HG03280 (cell line): ENCODE measurements at regions not wholly inside any gene's neighbourhood (a gene's known extent, or its start where the extent isn't known, plus 50 kb on each side); places are given as distances from the start of the nearest gene placed in this dataset.
A peak's percentile ranks its signal among the peaks of the same experiment; 100 is the strongest.
"Not testable (repeated sequence)": the region's sequence is repeated elsewhere in the genome, so short reads cannot be mapped to it uniquely, and the experiment has no call there.

ENCODE experiments used
- ATAC-seq: cut with Tn5 transposase; IDR thresholded peaks from one replicate; pipeline ENCODE4 v1.9.1; 2021; ENCODE audit warnings: mild to moderate bottlenecking, moderate library complexity; ENCODE audit not compliant: unreplicated experiment

DNA sequence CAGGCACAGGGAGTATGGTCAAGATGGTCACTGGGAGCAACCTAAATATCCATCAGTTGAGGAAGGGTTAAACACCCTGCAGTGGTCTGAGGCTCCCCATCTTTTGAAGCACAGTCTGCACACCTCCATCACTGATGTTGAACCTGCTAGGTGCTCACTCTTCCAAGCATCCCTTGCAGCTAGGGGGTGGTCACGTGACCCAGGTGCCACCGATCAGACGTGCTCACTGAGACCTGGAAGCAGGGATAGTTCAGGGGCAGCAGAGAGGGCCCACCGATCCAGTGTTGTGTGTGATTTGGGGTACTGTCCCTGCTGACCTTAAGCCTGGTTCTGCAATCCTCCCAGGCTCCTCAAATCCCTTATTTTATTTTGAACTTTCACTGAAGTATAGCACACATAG, 134.6 kb downstream of the CEBPB start:
- ATAC-seq = no peak

DNA sequence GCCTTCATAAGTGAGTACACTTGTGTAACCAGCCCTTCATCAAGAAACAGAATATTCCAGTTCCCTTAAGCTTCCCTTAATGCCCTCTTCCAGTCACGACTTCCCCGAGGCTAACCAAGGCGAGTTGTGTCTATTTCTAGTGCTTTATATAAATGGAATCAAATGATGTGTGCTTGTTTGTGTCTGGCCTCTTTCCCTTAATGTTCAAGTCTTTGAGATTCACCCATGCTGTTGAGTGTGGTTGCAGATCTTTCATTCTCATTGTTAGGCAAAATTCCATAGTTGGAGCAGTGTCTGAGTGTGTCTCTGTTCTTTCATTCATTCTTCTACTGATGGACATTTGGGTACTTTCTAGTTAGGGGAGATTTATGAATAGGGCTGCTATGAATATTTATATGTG, 135.0 kb downstream of the CEBPB start:
- ATAC-seq = no peak

DNA sequence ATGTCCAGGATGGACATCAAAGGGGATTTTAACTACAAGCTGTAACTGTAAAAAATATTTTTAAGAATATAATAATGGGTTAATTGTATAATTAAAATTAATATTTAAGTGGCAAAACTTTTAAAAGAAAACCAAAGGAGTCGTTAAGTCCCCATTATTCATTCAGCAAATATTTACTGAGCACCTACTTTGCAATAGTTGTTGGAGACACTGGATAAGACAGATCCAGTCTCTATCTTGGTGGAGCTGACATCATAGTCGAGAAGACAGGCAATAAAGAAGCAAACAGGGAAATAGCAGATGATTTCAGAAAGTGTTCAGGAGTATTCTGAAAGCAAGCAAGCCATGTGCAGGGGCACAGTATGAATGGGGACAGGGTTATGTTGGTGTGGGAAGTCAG, 137.0 kb downstream of the CEBPB start:
- no peak for ATAC-seq

DNA sequence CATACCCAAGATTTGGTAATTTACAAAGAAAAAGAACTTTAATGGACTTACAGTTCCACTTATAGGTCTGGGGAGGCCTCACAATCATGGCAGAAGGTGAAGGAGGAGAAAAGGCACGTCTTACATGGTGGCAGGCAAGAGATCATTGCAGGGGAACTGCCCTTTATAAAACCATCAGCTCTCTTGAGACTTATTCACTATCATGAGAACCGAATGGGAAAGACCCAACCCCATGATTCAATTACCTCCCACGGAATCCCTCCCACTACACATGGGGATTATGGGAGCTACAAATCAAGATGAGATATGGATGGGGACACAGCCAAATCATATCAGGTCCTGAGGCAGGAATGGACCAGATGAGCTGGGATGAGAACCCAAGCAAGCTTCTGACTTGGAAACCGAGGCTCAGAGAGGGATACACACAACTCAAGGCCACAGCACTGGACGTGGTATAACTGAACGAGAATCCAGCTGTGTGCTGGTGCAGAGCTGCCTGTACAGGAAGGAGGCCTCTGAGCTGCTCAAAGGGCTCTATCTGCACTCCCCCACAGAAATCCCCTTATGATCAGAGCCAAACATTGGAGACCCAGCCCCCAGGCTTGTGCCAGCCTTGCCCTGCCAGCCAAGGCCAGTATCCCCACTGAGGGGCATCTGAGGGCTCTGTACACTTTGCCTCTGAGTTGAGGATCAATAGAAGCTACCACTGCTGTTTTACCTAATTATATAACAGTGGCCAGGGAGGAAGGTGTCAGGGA, 137.8 kb downstream of the CEBPB start:
- ATAC-seq = no peak

DNA sequence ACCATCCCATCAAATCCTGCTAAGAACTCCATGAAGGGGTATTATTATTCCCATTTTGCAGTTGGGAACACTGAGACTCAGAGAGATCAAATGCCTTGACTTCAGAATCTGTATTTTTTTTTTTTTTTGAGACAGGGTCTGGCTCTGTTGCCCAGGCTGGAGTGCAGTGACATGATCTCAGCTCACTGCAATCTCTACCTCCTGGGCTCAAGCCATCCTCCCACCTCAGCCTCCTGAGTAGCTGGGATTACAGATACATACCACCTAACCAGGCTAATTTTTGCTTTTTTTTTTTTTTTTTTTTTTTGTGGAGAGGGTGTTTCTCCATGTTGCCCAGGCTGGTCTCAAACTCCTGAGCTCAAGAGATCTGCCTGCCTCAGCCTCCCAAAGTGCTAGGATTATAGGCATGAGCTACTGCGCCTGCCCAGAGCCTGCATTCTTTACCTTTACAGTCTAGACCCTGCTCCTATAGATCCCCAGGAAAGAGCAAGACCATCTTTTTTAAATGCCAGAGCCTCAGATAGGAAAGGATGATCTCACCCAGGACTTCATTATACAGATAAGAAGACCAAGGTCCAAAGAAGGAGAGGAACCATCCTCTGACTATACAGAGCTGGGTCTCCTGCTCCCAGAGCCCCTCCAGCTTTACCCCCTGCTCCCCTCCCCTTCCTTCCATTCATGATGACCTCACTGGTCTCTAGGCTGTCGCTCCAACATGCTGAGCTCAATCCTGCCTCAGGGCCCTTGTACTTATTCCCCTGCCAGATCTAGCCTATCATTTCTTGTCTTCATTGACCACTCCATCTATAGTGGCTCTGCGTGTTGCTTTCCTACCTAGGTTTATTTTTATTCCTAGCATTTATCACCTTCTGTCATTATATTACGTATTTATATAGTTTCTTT, 138.6 kb downstream of the CEBPB start:
- ATAC-seq = no peak

DNA sequence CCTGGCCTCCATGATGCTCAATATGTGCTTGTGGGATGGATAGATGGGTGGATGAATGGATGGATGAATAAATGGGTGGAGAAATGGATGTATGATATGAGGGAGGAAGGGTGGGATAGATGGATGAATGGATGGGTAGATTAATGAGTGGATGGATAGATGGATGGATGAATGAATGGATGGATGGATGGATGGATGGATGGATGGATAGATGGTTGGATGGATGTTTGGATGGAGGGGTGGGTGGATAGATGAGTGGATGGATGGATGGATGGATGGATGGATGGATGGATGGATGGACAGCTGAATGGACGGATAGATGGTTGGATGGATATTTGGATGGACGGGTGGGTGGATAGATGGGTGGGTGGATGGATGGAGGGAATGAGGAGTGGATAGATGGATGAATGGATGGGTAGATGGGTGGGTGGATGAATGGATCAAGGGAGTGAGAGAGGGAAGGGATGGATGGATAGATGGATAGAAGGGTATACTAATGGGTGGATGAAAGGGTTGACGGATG, 139.4 kb downstream of the CEBPB start:
- no peak for ATAC-seq

DNA sequence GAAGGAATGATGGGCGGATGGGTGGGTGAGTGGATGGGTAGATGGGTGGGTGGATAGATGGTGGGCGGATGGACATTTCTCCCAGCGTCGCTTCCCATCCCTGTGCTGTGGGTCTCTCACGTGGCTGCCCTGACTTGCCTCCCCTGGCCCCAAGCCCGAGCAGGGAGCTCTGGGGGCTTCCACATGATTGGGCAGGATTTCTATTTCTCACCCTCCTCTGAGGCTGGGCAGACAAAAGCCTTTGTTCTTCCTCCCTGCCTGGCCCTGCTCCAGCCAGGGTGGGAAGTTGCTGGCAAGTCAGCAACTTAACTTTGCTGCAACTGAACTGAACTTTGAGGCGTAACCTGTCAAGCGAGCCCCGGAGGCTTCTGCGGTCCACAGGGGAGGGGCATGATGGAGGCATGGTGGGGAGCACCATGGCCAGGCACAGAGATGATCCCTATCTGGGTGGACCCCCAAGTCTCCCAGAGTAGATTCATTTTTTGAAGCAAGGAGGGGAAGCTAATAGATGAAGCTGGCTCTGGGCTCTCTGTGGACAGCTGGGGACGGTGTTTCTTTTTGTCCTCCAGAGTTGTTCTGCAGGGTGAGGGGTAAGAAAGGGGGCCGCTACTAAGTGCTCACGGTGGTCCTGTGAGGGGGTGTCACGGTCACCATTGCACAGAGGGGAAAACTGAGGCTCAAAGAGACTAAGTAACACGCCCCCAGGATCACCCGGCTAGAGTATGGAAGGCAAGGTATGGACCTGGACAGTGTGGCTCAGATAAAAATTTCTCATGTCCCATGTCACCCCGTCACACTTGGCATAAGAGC, 140.1 kb downstream of the CEBPB start:
- ATAC-seq = no peak

DNA sequence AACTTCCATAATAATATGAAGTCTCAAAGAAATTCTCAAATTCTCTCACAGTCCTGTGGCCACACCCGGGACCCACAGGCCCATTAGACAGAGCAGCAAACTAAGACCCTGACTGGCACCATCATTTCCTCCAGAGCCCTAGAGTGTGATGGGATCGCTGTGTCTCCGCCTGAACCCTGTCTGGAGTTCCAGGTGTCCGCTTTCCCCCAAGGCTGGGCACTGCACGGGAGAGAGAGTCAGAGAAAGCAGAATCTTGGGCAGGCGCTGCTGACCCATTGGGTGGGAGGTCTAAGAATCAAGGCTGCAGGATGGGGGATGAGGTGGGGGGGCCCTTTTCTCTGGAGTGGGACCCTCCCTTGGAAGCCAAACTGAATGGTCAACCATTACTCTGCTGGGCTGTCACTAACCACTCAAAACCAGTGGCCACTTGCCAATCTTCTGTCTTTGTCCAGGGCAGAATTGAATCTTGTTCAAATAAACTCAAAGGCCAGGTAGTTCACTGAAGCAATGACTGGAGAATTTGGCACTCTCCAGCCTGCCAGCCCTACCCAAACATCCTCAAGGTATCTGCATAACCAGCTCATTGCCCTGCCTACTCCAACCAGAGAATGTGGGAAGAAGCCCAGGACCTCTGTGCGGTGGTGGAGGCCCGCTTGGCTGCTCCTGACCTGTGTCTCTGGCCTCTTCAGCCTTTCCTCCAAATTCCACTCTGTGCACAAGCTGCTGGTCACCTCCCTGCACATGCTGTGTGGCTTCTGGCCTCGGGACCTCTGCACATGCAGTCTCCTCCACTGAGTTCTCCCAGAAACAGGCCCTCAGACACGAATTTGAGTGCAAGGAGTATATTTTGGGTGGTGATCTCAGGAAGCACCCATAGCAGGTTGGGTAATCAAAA, 141.1 kb downstream of the CEBPB start:
- no peak for ATAC-seq

DNA sequence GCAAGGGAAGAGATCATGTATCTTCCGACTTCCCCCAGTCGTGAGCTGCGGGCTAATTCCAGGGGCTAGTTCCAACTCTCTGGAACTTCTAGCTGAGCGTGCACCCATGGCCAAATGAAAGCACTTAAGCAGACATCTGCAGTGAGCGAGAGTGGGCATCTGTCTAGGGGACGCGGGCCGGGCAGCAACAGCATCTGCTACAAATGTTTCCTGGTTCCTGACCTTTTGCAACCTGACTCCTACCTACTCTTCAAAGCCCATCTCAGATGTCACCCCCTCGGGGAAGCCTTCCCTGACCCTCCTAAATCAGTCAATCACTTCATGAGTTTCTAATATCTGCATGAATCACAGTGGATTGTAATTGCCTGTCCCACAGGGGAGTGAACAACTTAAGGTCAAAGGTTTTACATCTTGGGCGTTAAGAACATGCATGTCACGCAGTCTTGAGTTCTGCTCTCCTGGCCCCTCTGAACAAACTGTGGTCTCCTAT, 141.9 kb downstream of the CEBPB start:
- no peak for ATAC-seq

DNA sequence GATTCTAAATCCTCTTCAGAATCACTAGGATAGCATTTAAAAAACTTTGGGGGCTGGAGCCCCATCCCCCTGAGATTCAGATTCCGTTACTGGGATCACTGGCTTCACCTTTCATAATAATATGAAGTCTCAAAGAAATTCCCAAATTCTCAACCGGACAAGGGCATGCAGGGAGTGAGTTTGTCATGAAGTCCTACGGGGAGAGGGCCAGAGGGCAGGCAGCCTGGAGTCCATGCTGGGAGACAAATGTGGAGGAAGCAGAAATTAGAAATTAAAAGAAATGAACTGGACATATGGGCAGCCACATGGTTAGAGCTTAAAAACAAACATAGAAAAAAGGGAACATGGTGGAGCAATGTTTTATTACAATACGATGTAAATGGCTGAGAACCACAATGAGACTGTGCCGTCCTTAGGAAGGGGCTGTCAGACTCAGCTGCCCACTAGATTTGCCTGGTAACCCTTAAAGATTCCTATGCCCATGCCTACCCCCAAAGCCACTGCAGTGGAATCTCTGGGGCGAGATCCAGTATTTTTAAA, 142.6 kb downstream of the CEBPB start:
- no peak for ATAC-seq

DNA sequence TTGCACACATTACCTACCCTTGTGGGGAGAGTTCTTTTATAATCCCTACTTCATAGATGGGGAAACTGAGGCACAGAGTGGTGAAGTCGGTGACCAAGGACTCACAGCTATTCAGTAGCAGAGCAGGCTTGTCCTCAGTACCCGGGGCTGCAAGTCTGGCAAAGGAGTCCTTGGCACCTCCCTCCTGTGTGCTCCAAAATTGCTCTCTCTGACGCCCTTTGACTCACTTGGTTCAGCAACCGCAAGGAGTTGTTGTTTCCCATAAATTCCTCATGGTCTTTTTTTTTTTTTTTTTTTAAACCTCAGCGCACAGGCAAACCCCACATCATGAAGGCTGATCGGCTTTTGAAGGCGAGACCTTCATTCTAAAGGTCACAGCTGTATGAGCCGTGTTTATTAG, 143.2 kb downstream of the CEBPB start:
- no peak for ATAC-seq

DNA sequence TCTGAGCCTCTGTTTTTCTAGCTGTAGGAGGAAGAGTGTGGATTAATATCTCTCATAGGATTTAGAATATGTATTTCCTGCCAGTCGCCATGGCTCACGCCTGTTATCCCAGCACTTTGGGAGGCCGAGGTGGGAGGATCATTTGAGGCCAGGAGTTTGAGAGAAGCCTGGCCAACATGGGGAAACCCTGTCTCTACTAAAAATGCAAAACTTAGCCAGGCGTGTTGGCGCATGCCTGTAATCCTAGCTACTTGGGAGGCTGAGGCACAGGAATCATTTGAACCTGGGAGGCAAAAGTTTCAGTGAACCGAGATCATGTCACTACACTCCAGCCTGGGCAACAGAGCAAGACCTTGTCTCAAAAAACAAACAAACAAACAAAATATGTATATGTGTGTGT, 143.9 kb downstream of the CEBPB start:
- not testable (repeated sequence) for ATAC-seq

DNA sequence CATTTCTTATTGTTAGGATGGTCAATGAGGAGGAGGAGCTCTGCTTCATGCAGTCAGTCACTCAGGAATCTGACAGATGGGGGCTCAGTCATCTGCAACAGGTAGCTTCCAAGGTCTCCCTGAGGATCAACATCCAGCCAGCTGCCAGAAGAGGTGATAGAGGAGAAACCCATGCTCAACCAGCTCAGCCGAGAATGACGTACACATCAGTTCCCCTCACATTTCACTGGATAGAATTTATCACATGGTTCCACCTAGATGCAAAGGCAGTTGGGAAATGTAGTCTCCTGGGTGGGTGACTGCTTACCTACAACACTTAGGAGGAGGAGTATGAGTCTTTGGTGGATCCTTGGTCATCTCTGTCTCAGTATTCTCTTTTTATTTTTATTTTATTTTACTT, 144.5 kb downstream of the CEBPB start:
- no peak for ATAC-seq

DNA sequence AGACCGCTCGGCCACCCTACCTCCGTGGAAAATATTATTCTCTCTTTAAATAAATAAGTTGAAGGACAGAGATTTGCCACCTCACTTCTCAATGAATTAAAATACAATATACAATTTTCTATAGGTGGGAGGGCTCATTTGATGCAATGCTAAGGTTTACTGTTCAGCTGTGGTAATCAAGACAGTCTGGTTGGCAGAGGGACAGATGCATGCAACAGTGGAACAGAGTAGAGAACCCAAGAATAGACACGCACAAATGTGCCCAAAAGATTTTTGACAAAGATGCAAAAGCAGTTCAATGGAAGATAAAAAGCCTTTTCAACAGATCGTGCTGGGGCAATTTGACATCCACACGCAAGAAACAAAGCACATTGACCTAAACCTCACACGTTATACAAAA, 145.2 kb downstream of the CEBPB start:
- no peak for ATAC-seq

DNA sequence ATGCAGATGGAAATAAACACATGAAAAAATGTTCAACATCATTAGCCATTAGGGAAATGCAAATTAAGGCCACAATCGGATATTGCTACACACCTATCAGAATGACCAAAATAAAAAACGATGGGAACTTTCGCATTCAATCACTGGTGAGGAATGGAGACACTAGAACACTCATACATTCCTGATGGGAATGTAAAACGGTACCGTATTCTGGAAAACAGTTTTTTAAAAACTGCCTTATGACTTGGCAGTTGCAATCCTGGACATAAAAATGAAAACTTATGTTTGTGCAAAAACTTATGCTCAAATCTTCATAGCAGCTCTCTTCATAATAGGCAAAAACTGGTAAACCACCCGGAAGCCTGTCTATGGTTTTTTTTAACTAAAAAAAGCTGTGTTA, 146.0 kb downstream of the CEBPB start:
- ATAC-seq = no peak

DNA sequence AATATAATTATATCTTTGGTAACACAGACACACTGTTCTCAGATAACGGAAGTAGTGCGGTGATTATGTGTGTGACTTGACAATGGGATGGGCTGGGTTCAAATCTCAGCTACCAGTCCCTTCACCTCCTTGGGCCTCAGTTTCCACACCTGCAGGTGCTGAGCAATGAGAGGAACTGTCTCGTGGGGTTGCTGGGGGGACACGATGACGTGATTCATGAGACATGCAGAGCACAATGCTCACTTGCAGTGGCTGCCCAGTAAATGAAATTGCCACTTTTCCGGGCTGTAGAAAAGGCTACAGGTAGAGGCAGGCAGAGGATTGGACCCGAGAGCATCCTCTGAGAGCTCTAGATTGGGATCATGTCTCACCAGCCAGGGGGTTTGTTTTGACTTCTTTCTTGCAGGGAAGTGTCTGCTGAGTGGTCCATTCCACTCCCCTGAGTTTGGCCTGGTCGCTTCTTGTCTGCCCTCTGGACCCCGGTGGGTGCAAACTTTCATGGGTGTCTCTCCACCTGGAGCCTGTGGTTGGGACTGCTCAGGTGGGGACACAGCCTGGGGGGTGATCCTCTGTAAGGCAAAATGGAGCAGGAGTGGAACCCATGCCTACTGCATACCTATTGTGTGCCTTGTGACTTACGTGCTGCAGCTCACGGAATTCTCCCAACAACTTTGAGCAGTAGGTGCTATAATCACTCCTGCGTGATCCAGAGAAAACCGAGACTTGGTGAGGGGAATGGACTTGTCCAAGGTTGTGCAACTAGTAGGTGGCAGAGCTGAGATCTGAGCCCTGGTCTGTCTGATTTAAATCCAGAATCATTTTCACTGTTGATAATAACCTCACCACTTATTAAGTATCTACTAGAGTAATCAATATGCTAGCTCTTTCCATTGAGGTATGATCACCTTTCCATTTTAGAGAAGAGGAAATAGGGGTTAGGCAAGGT, 147.2 kb downstream of the CEBPB start:
- ATAC-seq = no peak

DNA sequence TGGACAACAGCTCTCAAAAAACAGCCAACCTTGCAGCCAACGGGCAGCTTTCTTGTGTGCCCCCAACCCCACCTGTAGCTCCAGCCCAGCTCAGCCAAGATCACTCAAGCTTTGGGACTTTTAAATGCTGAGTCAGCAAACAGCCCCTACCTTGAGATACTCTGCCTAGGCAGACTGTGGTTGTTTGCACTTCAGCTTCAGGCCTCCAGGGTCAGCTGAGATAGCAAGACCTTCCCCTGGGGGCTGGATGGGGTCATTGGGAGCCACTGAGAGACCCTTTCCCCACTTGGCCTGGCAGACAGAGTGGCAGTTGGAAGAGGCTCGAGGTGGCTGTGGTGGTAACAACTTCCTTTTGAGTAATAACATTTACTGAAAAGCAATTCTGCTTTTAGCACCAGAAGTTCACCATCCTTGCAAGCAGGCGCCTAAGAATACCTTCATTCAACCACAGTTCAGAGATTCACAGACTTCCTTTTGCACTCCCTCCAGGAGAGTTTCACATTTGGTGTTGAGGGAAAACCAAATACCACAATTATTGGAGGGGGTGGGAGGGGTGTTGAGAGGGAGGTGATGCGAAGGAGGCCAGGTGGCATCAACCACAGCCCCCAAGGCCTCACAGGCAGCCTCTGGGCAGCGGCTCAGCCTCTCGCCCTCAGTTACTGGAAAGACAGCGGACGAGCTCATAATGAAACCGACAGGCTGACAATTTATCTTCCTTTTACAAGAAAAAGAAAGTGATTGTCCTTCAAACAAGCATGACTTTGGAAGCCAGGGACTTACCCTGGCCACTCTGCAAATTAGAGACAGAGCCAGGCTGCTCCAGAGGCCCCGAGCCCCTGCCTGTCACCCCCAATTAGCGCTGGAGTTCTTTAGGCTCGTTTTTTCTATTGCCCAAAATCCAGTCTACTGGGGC, 148.1 kb downstream of the CEBPB start:
- ATAC-seq = peak; percentile 56
